C4-2B (cell line): ENCODE measurements at regions not wholly inside any gene's neighbourhood (a gene's known extent, or its start where the extent isn't known, plus 50 kb on each side); places are given as distances from the start of the nearest gene placed in this dataset.

ENCODE experiments used
- CTCF ChIP-seq: fragments of 450-650 bp; conservative IDR thresholded peaks from 2 replicates; pipeline ENCODE4 v1.5.1; 2017; ENCODE audit warnings: mild to moderate bottlenecking
- ZFX ChIP-seq: fragments of 450-650 bp; IDR thresholded peaks from 2 replicates; pipeline ENCODE4 v1.6.1; 2017

GRCh38 chr4:160019936-160020335 lies 917.1 kb downstream of the RAPGEF2 start:
- TF ChIP-seq CTCF (no peak), ZFX (no peak)
